ENCODE measurements at regions not wholly inside any gene's neighbourhood (a gene's known extent, or its start where the extent isn't known, plus 50 kb on each side); places are given as distances from the start of the nearest gene placed in this dataset.

- intact Hi-C loops (cut with DNase I) = no loop called here
- Histone ChIP-seq H3K36me3 (no peaks in the 10 kb centered on the region), H3K4me3 (no peak overlapping the region), H3K27me3 (no peaks in the 10 kb centered on the region), H3K27ac (no peak overlapping the region), H3K4me1 (no peaks in the 10 kb centered on the region), H3K9me3 (no peaks in the 10 kb centered on the region)
- WGBS (ENCODE audit: insufficient coverage, low coverage, low lambda C conversion rate, missing lambda C conversion rate) = 73% methylated on average over 3 of the region's 3 CpGs
- ATAC-seq (no peak), DNase-seq (no peak)
- TF ChIP-seq CTCF (IDR thresholded peaks at IDR 0.05) (no peak), POLR2A (IDR thresholded peaks at IDR 0.05) (no peak)
These were observed 75.5 kb upstream of the ATP5PO start for GRCh38 chr21:33991133-33991532.

- no peaks in the 10 kb centered on the region for H3K4me1 ChIP-seq
- 63% methylated on average over 1 of the region's 2 CpGs for WGBS (ENCODE audit: insufficient coverage, low coverage, low lambda C conversion rate, missing lambda C conversion rate)
- H3K27ac ChIP-seq = no peak overlapping the region
- H3K9me3 ChIP-seq = no peaks in the 10 kb centered on the region
- no peak overlapping the region for H3K4me3 ChIP-seq
- ATAC-seq = no peak
- TF ChIP-seq POLR2A (IDR thresholded peaks at IDR 0.05) = no peak
- TF ChIP-seq CTCF (IDR thresholded peaks at IDR 0.05) = no peak
- no peaks in the 10 kb centered on the region for H3K27me3 ChIP-seq
- H3K36me3 ChIP-seq = no peaks in the 10 kb centered on the region
- intact Hi-C loops (cut with DNase I) = no loop called here
- DNase-seq = no peak
These were observed 73.8 kb upstream of the ATP5PO start for GRCh38 chr21:33989440-33989839.

GRCh38 chr21:33988237-33989017 lies 72.8 kb upstream of the ATP5PO start:
- Histone ChIP-seq H3K36me3 (no peaks in the 10 kb centered on the region), H3K27me3 (no peaks in the 10 kb centered on the region), H3K4me1 (no peaks in the 10 kb centered on the region), H3K9me3 (no peaks in the 10 kb centered on the region), H3K4me3 (no peak overlapping the region), H3K27ac (no peak overlapping the region)
- TF ChIP-seq POLR2A (IDR thresholded peaks at IDR 0.05) (no peak), CTCF (IDR thresholded peaks at IDR 0.05) (no peak)
- intact Hi-C loops (cut with DNase I) = no loop called here
- ATAC-seq (no peak), DNase-seq (no peak)
- 78% methylated on average over 5 of the region's 10 CpGs for WGBS (ENCODE audit: insufficient coverage, low coverage, low lambda C conversion rate, missing lambda C conversion rate)

- Histone ChIP-seq H3K9me3 (no peaks in the 10 kb centered on the region), H3K36me3 (no peaks in the 10 kb centered on the region), H3K4me3 (no peak overlapping the region), H3K4me1 (no peaks in the 10 kb centered on the region), H3K27ac (no peak overlapping the region), H3K27me3 (no peaks in the 10 kb centered on the region)
- DNase-seq (no peak), ATAC-seq (no peak)
- WGBS (ENCODE audit: insufficient coverage, low coverage, low lambda C conversion rate, missing lambda C conversion rate) = 58% methylated on average over 2 of the region's 5 CpGs
- intact Hi-C loops (cut with DNase I) = no loop called here
- TF ChIP-seq CTCF (IDR thresholded peaks at IDR 0.05) (no peak), POLR2A (IDR thresholded peaks at IDR 0.05) (no peak)
These were observed 71.9 kb upstream of the ATP5PO start for GRCh38 chr21:33987461-33987860.

Measured in right lobe of liver (tissue), 6 donors.